Tibial nerve (tissue), 4 donors: ENCODE measurements at regions not wholly inside any gene's neighbourhood (a gene's known extent, or its start where the extent isn't known, plus 50 kb on each side); places are given as distances from the start of the nearest gene placed in this dataset.

Source experiments
- EP300 ChIP-seq, 2 donors: sonication (generic); formaldehyde crosslinking; IDR thresholded peaks; one replicate each; pipeline ENCODE4 v1.6.1; 2017; ENCODE audit warnings: antibody characterized with exemption in 2 of 2, mild to moderate bottlenecking in 1 of 2
- POLR2A ChIP-seq, 2 donors: fragments of 450-650 bp; IDR thresholded peaks; one replicate each; pipeline ENCODE4 v1.6.1; 2017; ENCODE audit warnings: antibody characterized with exemption in 2 of 2, mild to moderate bottlenecking in 2 of 2, moderate library complexity in 2 of 2
- TF ChIP-seq, protein P1 (sequence below), 5 experiments: fragments of 200-600 bp in 3 of 5; fragments of 450-650 bp in 2 of 5; sonication (generic) in 3 of 5; IDR thresholded peaks; one replicate each; pipeline ENCODE4 v1.5.1; 2016 to 2019; ENCODE audit warnings: antibody characterized with exemption in 5 of 5, mild to moderate bottlenecking in 3 of 5, moderate library complexity in 2 of 5

DNA sequence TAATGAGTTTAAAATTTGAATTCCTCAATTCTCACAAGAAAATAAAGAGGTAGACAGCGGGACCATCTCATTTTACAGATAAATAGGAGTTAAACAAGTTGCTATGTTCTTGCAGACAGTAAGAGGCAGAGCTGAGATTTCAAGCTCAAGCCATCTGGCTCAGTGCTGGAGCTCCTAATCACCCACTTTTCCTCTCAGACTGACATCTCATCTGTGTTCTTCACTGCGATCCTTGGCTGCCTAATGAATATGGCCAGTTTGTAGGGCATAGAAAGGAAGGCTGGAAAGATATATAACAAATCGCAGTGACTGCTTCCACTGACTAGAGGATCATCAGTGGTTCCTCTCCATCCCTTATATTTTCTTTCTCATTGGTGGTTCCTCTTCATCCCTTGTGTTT, 151.2 kb downstream of the MPP7 start:
- TF ChIP-seq POLR2A (IDR thresholded peaks at IDR 0.05) (no peak), EP300 (IDR thresholded peaks at IDR 0.05) (no peak)
- TF ChIP-seq, protein P1, sequence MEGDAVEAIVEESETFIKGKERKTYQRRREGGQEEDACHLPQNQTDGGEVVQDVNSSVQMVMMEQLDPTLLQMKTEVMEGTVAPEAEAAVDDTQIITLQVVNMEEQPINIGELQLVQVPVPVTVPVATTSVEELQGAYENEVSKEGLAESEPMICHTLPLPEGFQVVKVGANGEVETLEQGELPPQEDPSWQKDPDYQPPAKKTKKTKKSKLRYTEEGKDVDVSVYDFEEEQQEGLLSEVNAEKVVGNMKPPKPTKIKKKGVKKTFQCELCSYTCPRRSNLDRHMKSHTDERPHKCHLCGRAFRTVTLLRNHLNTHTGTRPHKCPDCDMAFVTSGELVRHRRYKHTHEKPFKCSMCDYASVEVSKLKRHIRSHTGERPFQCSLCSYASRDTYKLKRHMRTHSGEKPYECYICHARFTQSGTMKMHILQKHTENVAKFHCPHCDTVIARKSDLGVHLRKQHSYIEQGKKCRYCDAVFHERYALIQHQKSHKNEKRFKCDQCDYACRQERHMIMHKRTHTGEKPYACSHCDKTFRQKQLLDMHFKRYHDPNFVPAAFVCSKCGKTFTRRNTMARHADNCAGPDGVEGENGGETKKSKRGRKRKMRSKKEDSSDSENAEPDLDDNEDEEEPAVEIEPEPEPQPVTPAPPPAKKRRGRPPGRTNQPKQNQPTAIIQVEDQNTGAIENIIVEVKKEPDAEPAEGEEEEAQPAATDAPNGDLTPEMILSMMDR (IDR thresholded peaks at IDR 0.05) = no peak
